ENCODE measurements at regions not wholly inside any gene's neighbourhood (a gene's known extent, or its start where the extent isn't known, plus 50 kb on each side); places are given as distances from the start of the nearest gene placed in this dataset.

- no peak for DNase-seq (ENCODE audit: low read depth, low spot score)
Observed at GRCh38 chr12:5195691-5196090, 152.0 kb downstream of the KCNA5 start.

GRCh38 chr12:5197131-5197530 is 153.5 kb downstream of the KCNA5 start:
- DNase-seq (ENCODE audit: low read depth, low spot score) = no peak

GRCh38 chr12:5197656-5198055 is 154.0 kb downstream of the KCNA5 start:
- DNase-seq (ENCODE audit: low read depth, low spot score) = no peak

GRCh38 chr12:5200278-5201087 is 156.8 kb downstream of the KCNA5 start:
- no peak for DNase-seq (ENCODE audit: low read depth, low spot score)

GRCh38 chr12:5201554-5202218 is 158.0 kb downstream of the KCNA5 start:
- no peak for DNase-seq (ENCODE audit: low read depth, low spot score)

- no peak for DNase-seq (ENCODE audit: low read depth, low spot score)
Observed at GRCh38 chr12:5203274-5203673, 159.6 kb downstream of the KCNA5 start.

GRCh38 chr12:5203720-5204119 is 160.0 kb downstream of the KCNA5 start:
- DNase-seq (ENCODE audit: low read depth, low spot score) = no peak

- DNase-seq (ENCODE audit: low read depth, low spot score) = no peak
Observed at GRCh38 chr12:5204271-5204670, 160.6 kb downstream of the KCNA5 start.

GRCh38 chr12:5204831-5205230 is 161.2 kb downstream of the KCNA5 start:
- DNase-seq (ENCODE audit: low read depth, low spot score) = no peak

GRCh38 chr12:5206401-5207175 is 162.9 kb downstream of the KCNA5 start:
- DNase-seq (ENCODE audit: low read depth, low spot score) = no peak

GRCh38 chr12:5210179-5210922 is 166.7 kb downstream of the KCNA5 start:
- DNase-seq (ENCODE audit: low read depth, low spot score) = no peak

GRCh38 chr12:5210923-5211290 is 167.2 kb downstream of the KCNA5 start:
- no peak for DNase-seq (ENCODE audit: low read depth, low spot score)

GRCh38 chr12:5213336-5213735 is 169.7 kb downstream of the KCNA5 start:
- DNase-seq (ENCODE audit: low read depth, low spot score) = no peak

- no peak for DNase-seq (ENCODE audit: low read depth, low spot score)
Observed at GRCh38 chr12:5213990-5214389, 170.3 kb downstream of the KCNA5 start.

GRCh38 chr12:5217936-5218335 is 174.3 kb downstream of the KCNA5 start:
- DNase-seq (ENCODE audit: low read depth, low spot score) = no peak

GRCh38 chr12:5220099-5220498 is 176.4 kb downstream of the KCNA5 start:
- DNase-seq (ENCODE audit: low read depth, low spot score) = no peak

GRCh38 chr12:5220835-5221234 is 177.2 kb downstream of the KCNA5 start:
- no peak for DNase-seq (ENCODE audit: low read depth, low spot score)

GRCh38 chr12:5222011-5222461 is 178.4 kb downstream of the KCNA5 start:
- no peak for DNase-seq (ENCODE audit: low read depth, low spot score)

- DNase-seq (ENCODE audit: low read depth, low spot score) = no peak
Observed at GRCh38 chr12:5222729-5223128, 179.1 kb downstream of the KCNA5 start.

GRCh38 chr12:5223881-5224280 is 180.2 kb downstream of the KCNA5 start:
- no peak for DNase-seq (ENCODE audit: low read depth, low spot score)

- DNase-seq (ENCODE audit: low read depth, low spot score) = no peak
Observed at GRCh38 chr12:5226581-5226980, 182.9 kb downstream of the KCNA5 start.

All from brain pericyte (primary cell).